ENCODE measurements at regions not wholly inside any gene's neighbourhood (a gene's known extent, or its start where the extent isn't known, plus 50 kb on each side); places are given as distances from the start of the nearest gene placed in this dataset.

DNA sequence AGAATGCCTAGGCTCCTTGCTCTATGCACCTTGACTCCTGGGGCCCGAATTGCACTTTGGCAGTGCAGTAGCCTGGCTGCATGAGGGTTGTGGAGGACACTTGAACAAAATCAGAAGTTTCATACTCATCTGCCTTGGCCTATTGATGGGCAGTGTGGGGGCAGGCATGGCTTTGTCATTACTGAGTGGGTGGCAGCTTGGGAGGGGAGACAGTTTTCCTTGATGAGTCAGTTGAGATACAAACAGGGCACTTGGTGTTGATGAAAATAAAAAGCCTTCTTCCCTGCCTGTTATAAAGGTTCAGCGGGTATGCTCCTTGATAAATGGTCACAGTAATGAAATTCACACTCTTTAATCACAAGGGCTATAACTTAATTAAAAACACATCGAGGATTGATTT, 126.8 kb upstream of the MAMLD1 start:
- TF ChIP-seq, protein P1, sequence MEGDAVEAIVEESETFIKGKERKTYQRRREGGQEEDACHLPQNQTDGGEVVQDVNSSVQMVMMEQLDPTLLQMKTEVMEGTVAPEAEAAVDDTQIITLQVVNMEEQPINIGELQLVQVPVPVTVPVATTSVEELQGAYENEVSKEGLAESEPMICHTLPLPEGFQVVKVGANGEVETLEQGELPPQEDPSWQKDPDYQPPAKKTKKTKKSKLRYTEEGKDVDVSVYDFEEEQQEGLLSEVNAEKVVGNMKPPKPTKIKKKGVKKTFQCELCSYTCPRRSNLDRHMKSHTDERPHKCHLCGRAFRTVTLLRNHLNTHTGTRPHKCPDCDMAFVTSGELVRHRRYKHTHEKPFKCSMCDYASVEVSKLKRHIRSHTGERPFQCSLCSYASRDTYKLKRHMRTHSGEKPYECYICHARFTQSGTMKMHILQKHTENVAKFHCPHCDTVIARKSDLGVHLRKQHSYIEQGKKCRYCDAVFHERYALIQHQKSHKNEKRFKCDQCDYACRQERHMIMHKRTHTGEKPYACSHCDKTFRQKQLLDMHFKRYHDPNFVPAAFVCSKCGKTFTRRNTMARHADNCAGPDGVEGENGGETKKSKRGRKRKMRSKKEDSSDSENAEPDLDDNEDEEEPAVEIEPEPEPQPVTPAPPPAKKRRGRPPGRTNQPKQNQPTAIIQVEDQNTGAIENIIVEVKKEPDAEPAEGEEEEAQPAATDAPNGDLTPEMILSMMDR (IDR thresholded peaks at IDR 0.05 in 8 of 11, conservative IDR thresholded peaks at IDR 0.05 in 3 of 11) = no peak
- TF ChIP-seq POLR2AphosphoS5 (IDR thresholded peaks at IDR 0.05) = no peak
- no peak for TF ChIP-seq POLR2A (IDR thresholded peaks at IDR 0.05)

All from spleen (tissue), 7 donors.